ENCODE measurements at regions not wholly inside any gene's neighbourhood (a gene's known extent, or its start where the extent isn't known, plus 50 kb on each side); places are given as distances from the start of the nearest gene placed in this dataset.

DNA sequence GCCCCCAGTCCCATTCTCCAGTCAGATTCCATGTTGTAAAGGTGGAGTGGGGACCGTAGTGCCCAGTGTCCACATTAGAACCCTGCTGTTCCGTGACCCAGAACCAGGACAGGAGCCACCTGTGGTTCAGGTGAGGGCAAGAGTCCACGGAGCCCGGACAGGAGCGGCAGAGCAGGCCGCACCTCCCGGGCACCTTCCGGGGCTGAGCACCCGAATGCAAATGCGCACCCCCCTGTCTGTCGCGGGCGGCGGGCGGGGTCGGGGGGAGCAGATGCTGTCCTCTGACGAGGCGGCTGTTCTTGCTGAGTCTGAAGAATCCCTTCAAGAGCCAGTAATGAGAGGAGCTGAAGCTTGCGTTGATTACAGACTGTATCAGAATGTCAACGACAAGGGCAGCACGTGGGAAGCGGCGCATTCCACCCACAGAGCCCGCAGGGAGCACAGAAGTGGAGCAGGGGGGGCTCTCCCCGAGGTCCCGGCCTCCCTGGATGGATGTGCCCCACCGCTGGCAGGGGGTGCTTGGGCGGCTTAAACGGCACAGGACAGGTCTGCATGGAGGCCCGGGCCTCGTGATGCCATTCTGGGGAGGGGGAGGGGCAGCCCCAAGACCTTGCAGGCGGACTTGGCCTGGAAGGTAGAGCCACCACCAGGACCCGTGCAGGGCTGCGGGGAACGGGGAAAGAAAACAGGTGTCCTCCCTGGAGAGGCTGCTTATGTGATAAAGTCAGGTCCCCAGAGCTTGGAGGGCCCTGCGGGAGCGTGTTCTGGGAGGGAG, 407.5 kb upstream of the RNF32 start:
- H3K36me3 ChIP-seq = no peaks in the 10 kb centered on the region
- H3K27ac ChIP-seq = no peak overlapping the region
- WGBS = 92% methylated on average over 37 of the region's 37 CpGs
- H3K9me3 ChIP-seq = no peaks in the 10 kb centered on the region
- TF ChIP-seq EP300 (IDR thresholded peaks at IDR 0.05) (no peak), POLR2AphosphoS5 (IDR thresholded peaks at IDR 0.05) (no peak), POLR2A (IDR thresholded peaks at IDR 0.05) (no peak), CTCF (IDR thresholded peaks at IDR 0.05) (no peak)
- peak in 1 of 2 donors; percentile 47 for DNase-seq (ENCODE audit: low spot score in 2 of 2)
- no peaks in the 10 kb centered on the region for H3K27me3 ChIP-seq
- H3K4me1 ChIP-seq = no peaks in the 10 kb centered on the region
- no peak overlapping the region for H3K4me3 ChIP-seq

DNA sequence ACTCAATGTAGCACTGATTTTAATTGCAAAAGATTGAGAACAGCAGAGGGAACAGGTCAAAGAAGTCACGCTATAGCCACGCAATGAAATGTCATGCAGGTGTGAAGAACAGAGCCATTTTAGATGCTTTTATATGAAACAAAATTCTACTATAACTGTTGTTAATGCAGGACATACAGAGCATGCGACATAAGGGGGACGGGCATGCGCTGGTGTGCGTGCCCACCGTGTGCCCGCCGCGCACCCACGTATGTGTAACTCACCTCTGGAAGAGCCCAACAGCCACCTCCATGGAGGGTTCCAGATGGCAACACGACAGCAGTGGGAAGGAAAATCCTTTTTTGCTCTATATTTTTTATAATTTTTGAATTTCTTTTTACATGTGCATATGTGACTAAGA, 410.0 kb upstream of the RNF32 start:
- Histone ChIP-seq H3K4me3 (no peak overlapping the region), H3K27me3 (no peaks in the 10 kb centered on the region), H3K27ac (no peak overlapping the region), H3K36me3 (no peaks in the 10 kb centered on the region), H3K9me3 (no peaks in the 10 kb centered on the region), H3K4me1 (no peaks in the 10 kb centered on the region)
- WGBS = 95% methylated on average over 12 of the region's 12 CpGs
- no peak for DNase-seq (ENCODE audit: low spot score in 2 of 2)
- no peak for TF ChIP-seq POLR2A (IDR thresholded peaks at IDR 0.05)
- TF ChIP-seq EP300 (IDR thresholded peaks at IDR 0.05) = no peak
- TF ChIP-seq POLR2AphosphoS5 (IDR thresholded peaks at IDR 0.05) = no peak
- no peak for TF ChIP-seq CTCF (IDR thresholded peaks at IDR 0.05)

DNA sequence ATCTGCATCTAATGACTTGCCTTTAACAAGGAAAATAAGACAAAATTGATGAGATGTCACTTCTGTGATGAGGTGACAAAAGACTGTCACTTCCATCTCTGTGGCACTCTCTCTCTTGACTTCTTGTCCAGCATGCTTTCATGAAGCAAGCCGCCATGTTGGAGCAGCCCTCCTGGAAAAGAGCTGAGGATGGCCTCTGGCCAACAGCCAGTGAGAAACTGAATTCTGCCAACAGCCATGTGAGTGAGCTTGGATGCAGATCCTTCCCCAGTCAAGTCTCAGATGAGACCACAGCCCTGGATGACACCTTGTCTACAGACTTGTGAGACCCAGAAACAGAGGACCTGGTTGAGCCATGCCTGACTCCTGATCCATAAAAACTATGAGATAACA, 412.6 kb upstream of the SHH start:
- Histone ChIP-seq H3K36me3 (no peaks in the 10 kb centered on the region), H3K9me3 (no peaks in the 10 kb centered on the region), H3K27me3 (no peaks in the 10 kb centered on the region), H3K4me1 (no peaks in the 10 kb centered on the region), H3K4me3 (no peak overlapping the region), H3K27ac (no peak overlapping the region)
- DNase-seq (ENCODE audit: low spot score in 2 of 2) = peak in 1 of 2 donors; percentile 7
- TF ChIP-seq POLR2A (IDR thresholded peaks at IDR 0.05) (no peak), EP300 (IDR thresholded peaks at IDR 0.05) (no peak), POLR2AphosphoS5 (IDR thresholded peaks at IDR 0.05) (no peak), CTCF (IDR thresholded peaks at IDR 0.05) (no peak)
- 67% methylated on average over 1 of the region's 1 CpG for WGBS

GRCh38 chr7:156223935-156224832, 411.9 kb upstream of the SHH start:
- peak in 1 of 2 donors; percentile 45 for DNase-seq (ENCODE audit: low spot score in 2 of 2)
- TF ChIP-seq POLR2AphosphoS5 (IDR thresholded peaks at IDR 0.05) (no peak), CTCF (IDR thresholded peaks at IDR 0.05) (no peak), POLR2A (IDR thresholded peaks at IDR 0.05) (no peak), EP300 (IDR thresholded peaks at IDR 0.05) (no peak)
- Histone ChIP-seq H3K4me1 (no peaks in the 10 kb centered on the region), H3K27me3 (no peaks in the 10 kb centered on the region), H3K4me3 (no peak overlapping the region), H3K9me3 (no peaks in the 10 kb centered on the region), H3K36me3 (no peaks in the 10 kb centered on the region), H3K27ac (no peak overlapping the region)
- 51% methylated on average over 10 of the region's 10 CpGs for WGBS

DNA sequence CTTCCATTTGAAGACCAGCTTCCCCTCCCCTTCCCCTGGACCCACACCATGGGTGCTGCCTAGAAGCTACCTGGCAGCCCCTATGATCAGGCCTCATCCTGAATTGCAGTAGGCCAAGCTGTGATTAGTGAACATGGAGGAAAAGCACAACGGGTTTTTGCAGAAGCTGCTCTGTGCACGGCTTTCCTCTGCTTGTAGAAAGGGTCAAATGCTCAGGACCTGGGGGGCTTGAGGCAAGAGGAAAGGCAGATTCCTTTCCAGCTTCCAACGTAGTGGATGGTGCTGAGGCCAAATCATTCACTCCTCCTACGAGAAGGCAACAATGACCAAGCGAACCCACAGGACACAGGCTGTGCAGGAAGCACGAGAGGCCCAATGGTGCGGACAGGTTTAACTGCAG, 410.3 kb upstream of the SHH start:
- H3K9me3 ChIP-seq = no peaks in the 10 kb centered on the region
- H3K27me3 ChIP-seq = no peaks in the 10 kb centered on the region
- DNase-seq (ENCODE audit: low spot score in 2 of 2) = peak in 1 of 2 donors; percentile 55
- TF ChIP-seq CTCF (IDR thresholded peaks at IDR 0.05) (no peak), POLR2AphosphoS5 (IDR thresholded peaks at IDR 0.05) (no peak), EP300 (IDR thresholded peaks at IDR 0.05) (no peak), POLR2A (IDR thresholded peaks at IDR 0.05) (no peak)
- no peak overlapping the region for H3K4me3 ChIP-seq
- no peak overlapping the region for H3K27ac ChIP-seq
- no peaks in the 10 kb centered on the region for H3K4me1 ChIP-seq
- 80% methylated on average over 7 of the region's 7 CpGs for WGBS
- H3K36me3 ChIP-seq = no peaks in the 10 kb centered on the region

All from suprapubic skin (tissue), 4 donors.